IPS DF 4.7 (cell line): ENCODE measurements at regions not wholly inside any gene's neighbourhood (a gene's known extent, or its start where the extent isn't known, plus 50 kb on each side); places are given as distances from the start of the nearest gene placed in this dataset.
"Not testable (repeated sequence)": the region's sequence is repeated elsewhere in the genome, so short reads cannot be mapped to it uniquely, and the experiment has no call there.

Experiments
- DNase-seq: peaks from one replicate; pipeline ENCODE4 v3.0.0-alpha.2; 2013; ENCODE audit warnings: low spot score; ENCODE audit errors: extremely low read depth

DNA sequence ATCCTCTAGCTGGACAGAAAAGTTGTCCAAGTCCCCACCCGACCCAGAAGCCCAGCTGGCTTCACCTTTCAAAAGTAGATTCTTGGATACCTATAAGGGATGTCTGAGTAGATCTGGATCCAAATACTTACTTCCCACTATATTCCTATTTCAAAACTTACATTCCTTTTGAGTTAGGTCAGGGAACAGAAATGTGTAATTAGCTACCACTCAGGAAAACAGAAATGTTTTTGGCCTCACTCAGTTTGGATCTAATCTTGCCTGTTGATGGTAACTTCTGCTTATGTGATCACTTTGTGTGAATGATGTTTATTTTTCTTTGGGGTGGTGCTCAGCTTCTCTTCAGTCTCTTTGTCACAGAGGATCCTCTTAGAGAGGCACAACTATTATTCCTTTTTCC lies 814.4 kb upstream of the RGS18 start:
- no peak for DNase-seq

DNA sequence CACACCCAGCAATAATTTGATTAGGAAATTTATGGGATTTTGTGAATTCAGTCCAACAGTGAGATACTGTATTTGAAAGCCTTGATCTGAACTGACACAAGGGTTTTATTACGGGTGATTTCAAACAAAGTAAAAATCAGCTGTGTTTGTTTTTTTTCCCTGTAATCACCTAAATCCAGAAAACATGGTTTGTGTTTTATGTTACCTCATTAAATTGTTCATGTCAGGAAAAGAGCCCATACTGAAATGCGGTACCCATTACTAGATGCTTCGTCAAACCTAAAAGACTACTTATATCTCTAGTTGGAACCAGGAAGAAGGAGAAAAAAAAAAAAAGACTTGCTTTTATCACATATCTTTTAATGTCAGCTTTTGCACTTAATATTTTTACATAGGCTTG lies 811.9 kb upstream of the RGS18 start:
- DNase-seq, result no peak

DNA sequence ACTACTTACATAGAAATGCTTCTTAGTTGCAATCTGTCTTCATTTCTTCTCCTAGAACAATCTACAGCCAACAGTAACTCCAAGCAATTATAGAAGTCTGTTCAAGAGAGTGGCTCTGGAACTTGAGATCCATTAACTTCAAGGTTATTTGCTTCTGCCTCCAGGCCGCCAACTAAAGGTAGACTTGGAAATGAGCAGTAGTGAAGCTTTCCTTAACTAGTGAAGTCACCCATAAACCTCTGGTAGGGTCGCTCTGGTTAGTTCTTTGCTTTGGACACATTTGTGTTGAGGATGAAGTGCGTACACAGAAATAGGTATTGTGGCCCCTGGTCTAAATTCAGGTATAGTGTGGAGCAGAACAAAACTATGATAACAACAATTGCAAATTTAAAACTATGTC lies 809.9 kb upstream of the RGS18 start:
- DNase-seq, result no peak

DNA sequence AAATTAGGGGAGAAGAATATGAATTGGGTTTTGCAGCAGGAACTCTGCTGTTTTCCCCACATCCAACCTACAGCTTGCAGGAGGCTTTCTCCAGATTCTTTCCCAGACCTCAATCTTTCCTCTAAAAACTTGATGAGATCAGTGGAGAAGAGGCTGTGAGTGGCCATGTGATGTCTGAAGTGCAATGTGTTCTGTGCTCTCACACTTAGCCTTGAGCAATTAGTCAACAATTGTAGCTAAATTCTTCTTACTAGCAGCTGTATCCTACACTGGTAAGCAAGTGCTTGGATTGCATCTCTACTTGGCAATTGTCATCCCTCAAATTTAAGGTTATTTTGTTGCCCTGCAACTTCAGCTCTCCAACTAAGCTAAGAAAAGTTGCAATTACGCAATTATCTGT lies 807.3 kb upstream of the RGS18 start:
- no peak for DNase-seq

DNA sequence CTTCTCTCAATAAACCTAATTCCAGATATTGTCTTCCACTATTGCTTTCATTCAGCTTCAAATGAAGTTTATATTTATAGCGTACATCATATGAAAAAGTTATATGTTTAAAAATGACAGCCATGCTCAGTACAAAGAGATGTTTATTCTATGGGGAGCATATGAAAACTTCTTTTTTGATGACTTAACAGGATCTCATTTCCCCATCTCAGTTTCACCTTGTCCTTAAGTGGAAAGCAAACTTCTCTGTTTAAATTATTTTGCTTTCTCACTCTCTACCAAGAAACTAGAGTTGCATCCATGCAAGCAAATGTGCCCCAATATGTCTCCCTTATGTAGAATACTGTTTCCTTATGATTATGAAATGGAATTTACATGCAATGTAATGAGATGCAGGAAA lies 799.5 kb upstream of the RGS18 start:
- no peak for DNase-seq

DNA sequence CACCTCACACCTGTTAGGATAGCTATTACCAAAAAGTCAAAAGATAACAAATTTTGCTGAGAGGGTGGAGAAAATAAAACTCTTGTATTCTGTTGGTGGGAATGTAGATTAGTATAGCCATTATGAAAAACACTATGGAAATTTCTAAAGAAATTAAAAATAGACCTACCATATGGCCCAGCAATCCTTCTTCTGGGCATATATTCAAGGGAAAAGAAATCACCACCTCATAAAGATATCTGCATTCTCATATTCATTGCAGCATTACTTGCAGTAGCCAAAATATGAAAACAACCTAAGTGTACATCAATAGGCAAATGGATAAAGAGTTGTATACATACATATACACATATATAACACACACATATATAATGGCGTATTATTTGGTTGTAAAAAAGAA lies 791.6 kb upstream of the RGS18 start:
- DNase-seq, result no peak

DNA sequence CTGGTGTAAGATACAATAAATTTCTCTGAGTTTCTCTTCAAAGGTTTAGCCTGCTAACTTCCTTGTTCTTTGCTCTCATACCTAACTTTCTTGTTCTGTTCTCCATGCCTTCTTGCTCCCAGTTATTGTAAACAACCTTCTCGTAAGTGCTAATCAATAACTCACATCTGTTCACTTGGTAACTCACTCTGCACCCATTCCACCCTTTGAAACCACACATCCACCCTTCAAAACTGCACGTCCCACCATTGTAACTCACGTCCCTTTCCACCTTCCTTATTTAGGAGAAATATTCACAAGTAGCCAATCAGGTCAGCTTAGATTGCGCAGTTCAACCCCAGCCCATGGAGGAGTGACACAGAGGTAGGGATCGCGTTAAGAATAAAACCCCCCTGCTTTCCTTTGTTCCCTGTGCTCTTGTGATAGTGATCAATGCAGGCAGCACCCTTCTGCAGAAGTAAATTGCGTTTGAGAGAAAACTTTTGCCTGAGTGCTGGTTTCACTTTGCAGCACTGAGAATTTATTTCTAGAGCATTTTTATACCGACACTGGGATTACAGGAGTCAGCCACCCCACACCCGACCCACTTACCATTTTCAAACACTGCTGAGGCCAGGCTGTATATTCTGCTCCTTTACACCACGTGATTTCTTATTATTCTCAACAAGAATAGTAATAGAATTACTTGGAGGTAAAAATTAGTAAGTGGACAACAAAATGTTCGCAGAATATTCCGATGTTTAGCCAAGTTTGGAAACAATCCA lies 789.2 kb upstream of the RGS18 start:
- DNase-seq, result no peak

DNA sequence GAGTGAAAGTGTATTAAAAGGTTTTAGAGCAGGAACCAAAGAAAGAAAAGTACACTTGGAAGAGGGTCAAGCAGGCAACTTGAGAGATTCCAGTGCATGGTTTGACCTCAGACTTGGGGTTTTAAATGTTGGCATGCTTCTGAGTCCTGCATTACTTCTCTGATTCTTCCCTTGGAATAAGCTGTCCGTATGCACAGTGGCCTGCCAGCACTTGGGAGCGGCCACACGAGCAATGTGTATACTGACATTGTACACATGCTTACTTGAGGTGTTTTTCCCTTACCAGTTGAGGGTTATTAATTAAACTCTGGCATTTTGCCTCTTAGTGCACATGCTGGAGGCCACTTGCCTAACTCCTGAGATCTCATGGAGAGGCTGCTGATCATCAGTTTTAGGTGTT lies 786.6 kb upstream of the RGS18 start:
- DNase-seq, result no peak

DNA sequence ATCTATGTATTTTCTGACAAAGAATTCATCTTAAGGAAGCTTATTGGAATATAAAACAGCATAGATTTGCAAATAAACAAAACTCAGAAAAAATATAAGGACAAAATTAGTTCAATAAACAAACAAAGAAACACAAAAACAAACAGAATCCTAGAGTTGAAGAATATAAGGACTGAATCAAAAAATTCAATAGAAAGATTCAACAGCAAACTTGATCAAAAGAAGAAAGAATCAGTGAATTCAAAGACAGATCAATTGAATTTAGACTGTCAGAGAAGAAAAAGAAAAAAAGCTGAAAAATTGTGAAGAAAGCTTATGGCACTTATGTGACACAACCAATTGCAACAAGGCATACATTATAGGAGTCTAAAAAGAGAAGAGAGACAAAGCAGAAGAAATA lies 770.0 kb upstream of the RGS18 start:
- DNase-seq, result no peak

DNA sequence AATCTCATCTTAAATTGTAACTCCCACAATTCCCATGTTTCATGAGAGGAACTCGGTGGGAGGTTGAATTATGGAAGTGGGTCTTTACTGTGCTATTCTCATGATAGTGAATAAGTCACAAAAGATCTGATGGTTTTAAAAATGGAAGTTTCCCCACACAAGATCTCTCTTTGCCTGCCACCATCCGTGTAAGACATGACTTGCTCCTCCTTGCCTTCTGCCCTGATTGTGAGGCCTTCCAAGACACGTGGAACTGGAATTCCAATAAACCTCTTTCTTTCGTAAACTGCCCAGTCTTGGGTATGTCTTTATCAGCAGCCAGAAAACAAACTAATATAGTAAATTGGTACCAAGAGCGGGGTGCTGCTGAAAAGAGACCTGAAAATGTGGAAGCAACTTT lies 761.6 kb upstream of the RGS18 start:
- no peak for DNase-seq

DNA sequence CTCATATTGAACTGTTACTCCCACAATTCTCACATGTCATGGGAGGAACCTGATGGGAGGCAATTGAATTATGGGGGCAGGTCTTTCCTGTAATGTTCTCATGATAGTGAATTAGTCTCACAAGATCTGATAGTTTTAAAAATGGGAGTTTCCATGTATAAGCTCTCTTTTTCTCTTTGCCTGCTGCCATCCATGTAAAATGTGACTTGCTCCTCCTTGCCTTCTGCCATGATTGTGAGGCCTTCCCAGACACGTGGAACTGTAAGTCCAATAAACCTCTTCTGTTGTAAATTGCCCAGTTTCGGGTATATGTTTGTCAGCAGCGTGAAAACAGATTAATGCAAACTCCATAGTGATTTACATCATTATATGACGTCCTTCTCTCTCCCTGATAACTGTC lies 759.7 kb upstream of the RGS18 start:
- no peak for DNase-seq

DNA sequence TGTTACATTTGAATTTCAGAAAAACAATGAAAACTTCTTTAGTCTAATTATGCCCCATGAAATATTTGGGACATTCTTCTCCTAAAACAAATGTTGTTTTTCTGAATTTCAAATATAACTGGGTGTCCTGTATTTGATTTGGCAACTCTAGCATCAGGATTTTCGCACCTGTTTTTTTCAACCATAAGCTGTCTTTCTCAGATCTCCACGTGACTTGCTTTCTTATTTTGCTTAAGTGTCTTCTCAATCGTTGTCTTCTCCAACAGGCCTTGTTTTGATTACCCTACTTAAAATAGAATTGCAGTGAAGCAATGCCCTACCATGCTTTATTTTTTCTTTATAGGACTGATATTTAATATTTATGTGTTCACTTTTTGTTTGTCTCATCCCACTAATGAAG lies 752.8 kb upstream of the RGS18 start:
- DNase-seq, result no peak

DNA sequence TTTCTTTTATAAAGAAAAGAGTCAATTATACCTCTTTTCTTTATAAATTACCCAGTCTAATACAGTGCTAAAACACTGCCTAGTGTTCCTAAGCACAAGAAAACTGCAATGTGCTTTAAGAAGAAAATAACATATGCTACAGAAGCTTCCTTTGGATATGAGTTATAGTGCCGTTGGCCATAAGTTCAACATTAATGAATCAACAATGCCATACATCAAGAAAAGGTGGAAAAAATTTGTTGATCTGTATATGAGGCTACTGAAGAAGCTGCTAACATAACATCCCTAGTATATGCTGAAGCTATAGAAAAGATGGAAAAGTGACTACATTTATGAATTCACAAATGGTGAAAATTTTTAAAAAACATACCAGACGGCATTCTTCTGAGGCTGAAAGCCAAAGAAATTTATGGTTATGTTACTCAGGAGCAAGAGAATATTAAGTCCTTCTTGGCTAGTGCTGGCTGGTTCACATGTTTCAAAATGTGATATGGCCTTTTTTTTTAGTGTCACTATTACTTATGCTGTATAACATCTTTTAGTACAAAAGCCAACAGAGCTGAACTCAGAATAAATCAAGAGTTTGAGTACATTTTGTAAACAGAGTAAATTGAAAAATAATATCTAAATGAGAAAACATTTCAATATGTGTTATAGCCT lies 743.2 kb upstream of the RGS18 start:
- DNase-seq, result no peak

DNA sequence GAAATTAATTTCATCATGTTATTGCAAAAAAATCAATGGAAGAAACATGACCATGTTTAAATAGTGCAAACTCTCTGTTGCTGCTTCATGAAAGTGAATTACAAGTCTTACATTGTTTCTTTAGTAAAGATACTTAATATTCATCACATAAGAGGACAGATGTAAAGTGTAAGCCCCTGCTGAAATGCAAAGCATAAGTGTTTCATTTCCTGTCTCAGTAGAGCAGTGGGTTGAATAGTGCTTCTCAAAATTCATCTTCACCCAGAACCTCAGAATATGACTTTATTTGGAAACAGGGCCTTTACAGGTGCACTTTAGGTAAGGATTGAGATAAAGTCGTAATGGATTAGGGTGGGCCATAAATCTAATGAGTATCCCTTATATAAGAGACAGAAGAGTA lies 738.4 kb upstream of the RGS18 start:
- DNase-seq, result no peak

DNA sequence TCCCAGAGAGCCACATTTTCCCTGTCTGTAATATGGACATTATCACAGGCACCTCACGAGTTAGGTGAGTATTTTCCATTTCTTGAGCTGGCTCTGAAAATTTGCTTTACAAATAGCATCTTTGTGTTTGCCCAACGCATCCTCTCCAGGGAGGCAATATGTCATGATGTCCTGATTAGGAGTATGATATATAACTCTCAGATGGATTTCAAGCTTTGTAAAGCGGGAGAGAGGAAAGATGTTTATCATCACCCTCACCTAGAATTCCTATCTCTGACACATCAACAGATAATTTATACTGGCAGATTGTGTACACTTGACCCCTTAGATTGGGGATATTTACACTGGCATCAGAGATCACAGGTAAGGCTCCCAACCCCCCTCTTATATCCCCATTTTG lies 730.7 kb upstream of the RGS18 start:
- no peak for DNase-seq

DNA sequence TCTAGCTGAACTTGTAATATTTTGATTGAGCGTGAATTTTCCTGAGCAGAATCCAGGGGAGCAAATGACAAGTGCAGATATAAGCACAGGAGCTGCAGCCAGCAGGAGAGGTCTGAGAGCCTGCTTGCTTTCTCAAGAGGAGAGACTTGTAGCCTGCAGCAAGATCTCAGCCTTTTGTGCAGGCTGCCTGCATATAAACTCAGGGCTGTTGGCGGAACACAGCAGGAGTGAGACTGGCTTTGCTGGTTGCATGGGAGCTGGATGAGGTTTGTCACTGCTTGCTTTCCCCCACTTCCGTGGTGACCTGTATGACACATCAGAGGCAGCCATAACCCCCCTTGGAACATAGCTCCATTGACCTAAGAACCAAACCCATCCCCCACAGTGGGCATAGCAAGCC lies 725.4 kb upstream of the RGS18 start:
- peak; percentile 9 for DNase-seq

DNA sequence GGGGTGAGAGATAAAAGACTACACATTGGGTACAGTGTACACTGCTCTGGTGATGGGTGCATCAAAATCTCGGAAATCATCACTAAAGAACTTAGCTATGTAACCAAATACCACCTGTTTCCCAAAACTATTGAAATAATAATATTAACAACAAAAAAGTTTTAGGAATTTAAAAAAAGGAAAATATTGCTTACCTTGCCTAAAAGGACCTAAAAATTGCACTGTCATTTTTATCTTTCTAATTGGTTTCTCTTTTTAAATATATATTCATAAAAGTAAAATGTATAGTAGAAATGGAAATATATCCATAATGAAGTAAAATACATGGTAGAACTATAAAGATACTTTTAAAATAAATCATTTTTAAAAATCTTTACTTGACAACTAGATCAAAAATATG lies 719.3 kb upstream of the RGS18 start:
- DNase-seq, result no peak

DNA sequence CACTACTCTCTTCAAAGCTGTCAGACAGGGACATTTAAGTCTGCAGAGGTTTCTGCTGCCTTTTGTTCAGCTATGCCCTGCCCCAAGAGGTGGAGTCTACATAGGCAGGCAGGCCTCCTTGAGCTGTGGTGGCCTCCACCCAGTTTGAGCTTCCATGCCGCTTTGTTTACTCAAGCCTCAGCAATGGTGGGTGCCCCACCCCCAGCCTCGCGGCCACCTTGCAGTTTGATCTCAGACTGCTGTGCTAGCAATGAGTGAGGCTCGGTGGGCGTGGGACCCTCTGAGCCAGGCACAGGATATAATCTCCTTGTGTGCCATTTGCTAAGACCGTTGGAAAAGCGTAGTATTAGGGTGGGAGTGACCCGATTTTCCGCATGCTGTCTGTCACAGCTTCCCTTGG lies 710.0 kb upstream of the RGS18 start:
- not testable (repeated sequence) for DNase-seq

DNA sequence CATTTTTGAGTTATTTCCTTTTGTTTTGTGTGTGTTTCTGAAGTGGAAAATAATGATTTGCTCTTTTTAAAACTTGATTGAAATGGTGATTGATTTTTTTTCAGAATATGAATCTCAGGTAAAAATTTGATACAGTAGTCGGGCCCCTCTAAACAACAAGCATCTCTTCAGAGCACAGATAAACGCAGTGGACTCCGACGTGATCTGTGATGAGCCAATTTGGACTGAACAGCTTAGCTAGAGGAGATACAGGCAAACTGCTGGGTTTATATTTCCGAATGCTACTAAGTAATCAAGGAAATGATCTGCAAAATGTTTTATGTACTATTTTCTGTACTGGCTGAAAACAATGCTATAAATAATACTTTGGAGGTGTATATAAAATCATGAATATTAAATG lies 705.7 kb upstream of the RGS18 start:
- no peak for DNase-seq

DNA sequence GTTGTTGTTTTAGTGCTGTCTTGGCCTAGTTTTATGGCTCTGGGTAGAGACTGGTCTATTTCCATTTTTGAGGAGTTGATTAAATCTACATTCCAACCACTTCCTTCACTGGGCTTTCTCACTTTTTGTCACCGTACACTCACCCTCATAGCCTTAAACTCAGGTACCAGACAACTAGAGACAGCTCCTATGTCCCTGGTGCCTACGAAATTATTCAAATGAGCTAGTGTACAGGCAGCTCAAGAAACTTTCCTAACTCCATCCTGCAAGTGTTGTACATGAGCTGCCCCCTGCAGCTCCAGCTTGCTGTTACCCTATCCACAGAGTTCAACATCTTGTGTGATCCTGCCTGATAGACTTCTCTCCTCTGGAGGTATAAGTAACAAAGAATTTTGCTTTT lies 704.8 kb upstream of the RGS18 start:
- DNase-seq, result no peak

DNA sequence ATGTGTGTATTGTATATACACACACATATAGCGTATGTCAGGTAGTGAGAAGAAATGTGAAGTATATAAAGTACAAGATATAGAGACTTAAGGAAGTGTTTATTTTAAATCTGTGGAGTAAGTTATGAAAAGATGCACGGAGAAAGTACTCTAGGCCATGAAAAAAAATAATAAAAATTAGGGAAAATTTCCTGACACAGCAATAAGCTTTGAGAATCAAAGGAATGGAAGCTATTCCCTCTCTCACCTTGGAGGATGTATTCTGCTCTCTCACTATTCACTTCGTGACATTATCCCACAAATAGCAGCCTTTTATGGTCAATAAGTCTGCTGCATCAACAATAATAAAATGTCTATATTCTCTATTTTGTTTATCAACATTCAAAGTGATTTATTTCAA lies 700.4 kb upstream of the RGS18 start:
- no peak for DNase-seq

DNA sequence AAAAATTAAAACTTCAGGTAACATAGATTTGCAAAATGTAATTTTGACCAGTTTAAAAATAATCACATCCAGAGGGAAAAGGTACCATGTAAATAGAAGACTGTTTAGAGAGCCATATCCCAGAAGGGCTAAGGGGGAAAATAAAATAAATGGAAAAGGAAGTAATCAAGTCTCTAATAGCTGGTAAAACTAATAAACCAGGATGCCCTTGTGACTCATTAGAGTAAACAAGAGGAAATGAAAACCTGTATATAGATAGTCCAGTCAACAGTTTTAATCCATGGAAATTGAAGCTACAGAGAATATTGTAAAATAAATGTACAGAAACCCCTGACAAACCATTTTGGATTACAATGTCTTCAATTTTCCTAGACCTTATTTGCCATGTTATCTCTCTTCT lies 698.0 kb upstream of the RGS18 start:
- DNase-seq, result no peak

DNA sequence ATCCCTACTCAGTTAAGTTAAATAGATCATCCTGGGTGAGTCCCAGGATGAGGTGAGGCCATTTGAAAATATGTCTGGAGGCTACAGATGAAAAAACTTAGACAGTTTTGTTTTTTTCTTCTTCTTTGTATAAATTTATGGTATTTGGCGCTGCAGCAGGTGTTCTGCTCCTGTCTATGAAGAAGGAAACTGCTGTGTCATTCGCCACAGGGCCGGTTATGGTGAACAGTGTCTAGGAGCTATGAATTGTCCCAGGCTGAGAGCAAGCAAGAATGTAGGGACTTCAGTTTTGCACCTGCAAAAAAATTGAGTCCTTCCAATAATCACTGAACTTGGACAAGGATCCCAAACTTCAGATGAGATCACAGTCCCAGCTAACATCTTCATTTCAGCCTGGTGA lies 674.3 kb upstream of the RGS18 start:
- DNase-seq, result no peak
